ENCODE measurements at regions not wholly inside any gene's neighbourhood (a gene's known extent, or its start where the extent isn't known, plus 50 kb on each side); places are given as distances from the start of the nearest gene placed in this dataset.

DNA sequence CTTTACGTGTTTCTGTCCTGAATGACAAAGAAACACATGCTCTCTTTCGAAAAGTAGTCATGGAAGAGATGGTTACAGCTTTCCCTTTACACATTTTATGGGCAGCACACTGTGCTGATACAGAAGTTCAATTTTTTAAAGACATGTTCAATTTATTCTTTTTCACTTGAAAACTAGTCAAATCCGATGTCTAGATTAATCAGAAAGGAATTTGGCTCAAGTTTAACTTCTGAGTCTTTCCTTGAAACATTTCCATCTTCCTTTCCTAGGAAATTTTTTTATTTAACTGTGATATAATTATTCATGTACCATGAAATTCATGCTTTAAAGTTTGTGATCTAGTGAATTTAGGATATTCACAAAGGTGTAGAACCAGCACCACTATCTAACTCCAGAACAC is 360.1 kb downstream of the TNS3 start:
- CTCF ChIA-PET, result interaction anchor here (1.7 kb wide), 1 partner anchor 14 kb away, joined by 4 read pairs; no protein-coding TSS in a partner anchor
- Mint-ChIP-seq H3K4me3 (no peak overlapping the region), H3K27me3 (ENCODE audit: low read depth) (peaks cover 7% of the 10 kb centered on the region), H3K36me3 (ENCODE audit: low read depth) (no peaks in the 10 kb centered on the region), H3K4me1 (ENCODE audit: low read depth) (no peaks in the 10 kb centered on the region), H3K27ac (no peak overlapping the region), H3K9me3 (peaks cover 2% of the 10 kb centered on the region)
- intact Hi-C loops (cut with micrococcal nuclease), result no loop called here
- DNase-seq, result no peak

GRCh38 chr7:47218378-47219176 is 363.3 kb downstream of the TNS3 start:
- H3K36me3 Mint-ChIP-seq (ENCODE audit: low read depth), result no peaks in the 10 kb centered on the region
- intact Hi-C loops (cut with micrococcal nuclease), result no loop called here
- CTCF ChIA-PET, result interaction anchor here (0.9 kb wide), 1 partner anchor 12 kb away, joined by 3 read pairs; no protein-coding TSS in a partner anchor
- no peak overlapping the region for H3K4me3 Mint-ChIP-seq
- no peak for DNase-seq
- peaks cover 4% of the 10 kb centered on the region for H3K27me3 Mint-ChIP-seq (ENCODE audit: low read depth)
- H3K27ac Mint-ChIP-seq, result no peak overlapping the region
- peaks cover 2% of the 10 kb centered on the region for H3K9me3 Mint-ChIP-seq
- no peaks in the 10 kb centered on the region for H3K4me1 Mint-ChIP-seq (ENCODE audit: low read depth)

GRCh38 chr7:47217570-47218360 is 364.1 kb downstream of the TNS3 start:
- intact Hi-C loops (cut with micrococcal nuclease), result no loop called here
- no peak for DNase-seq
- Mint-ChIP-seq H3K27me3 (ENCODE audit: low read depth) (peaks cover 7% of the 10 kb centered on the region), H3K4me3 (no peak overlapping the region), H3K36me3 (ENCODE audit: low read depth) (no peaks in the 10 kb centered on the region), H3K27ac (no peak overlapping the region), H3K9me3 (no peaks in the 10 kb centered on the region), H3K4me1 (ENCODE audit: low read depth) (no peaks in the 10 kb centered on the region)
- CTCF ChIA-PET, result interaction anchor here (0.9 kb wide), 1 partner anchor 11 kb away, joined by 3 read pairs; no protein-coding TSS in a partner anchor

DNA sequence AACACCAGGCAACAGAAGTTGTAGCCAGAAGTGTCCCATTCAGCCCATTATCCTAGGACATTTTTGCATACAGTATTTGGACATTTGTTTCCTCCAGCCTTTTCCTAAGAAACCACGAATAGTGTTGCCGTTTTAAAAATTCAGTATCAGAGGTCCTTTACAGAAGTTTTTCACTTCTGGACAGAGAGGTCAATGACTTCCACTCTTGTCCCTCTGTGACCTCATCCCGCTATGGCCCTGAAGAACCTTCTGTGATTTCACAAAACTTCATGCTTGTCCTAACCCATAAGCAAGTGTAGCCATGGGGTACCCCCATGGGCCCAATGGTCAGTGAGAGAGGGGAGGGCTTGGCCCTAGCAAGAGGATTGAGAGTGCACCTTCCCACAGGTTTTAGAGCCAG is 364.8 kb downstream of the TNS3 start:
- H3K4me1 Mint-ChIP-seq (ENCODE audit: low read depth), result no peaks in the 10 kb centered on the region
- H3K9me3 Mint-ChIP-seq, result no peaks in the 10 kb centered on the region
- H3K36me3 Mint-ChIP-seq (ENCODE audit: low read depth), result no peaks in the 10 kb centered on the region
- no peak overlapping the region for H3K27ac Mint-ChIP-seq
- H3K4me3 Mint-ChIP-seq, result no peak overlapping the region
- CTCF ChIA-PET, result no interaction called here
- peaks cover 7% of the 10 kb centered on the region for H3K27me3 Mint-ChIP-seq (ENCODE audit: low read depth)
- DNase-seq, result no peak
- intact Hi-C loops (cut with micrococcal nuclease), result no loop called here

DNA sequence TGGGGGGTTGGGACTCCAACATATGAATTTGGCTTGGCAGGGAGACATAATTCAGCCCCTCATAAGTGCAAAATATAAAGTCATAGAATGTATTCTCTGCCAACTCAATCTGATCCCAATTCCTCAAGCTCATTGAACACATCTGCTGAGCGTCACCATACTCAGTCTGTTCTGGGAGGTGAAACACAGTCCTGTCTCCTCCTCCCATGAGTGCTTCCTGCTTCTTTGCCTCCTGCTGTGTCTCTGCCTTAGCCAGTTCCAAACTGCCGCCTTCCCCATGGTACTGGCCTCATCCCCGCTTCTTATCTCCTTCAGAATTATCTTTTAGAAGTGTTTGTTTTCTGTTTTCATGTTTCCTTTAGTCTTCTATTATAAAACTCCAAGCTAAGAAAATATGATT is 365.5 kb downstream of the TNS3 start:
- CTCF ChIA-PET, result interaction anchor here (0.6 kb wide), 1 partner anchor 31 kb away, joined by 3 read pairs; no protein-coding TSS in a partner anchor
- Mint-ChIP-seq H3K4me3 (no peak overlapping the region), H3K9me3 (no peaks in the 10 kb centered on the region), H3K4me1 (ENCODE audit: low read depth) (no peaks in the 10 kb centered on the region), H3K27ac (no peak overlapping the region), H3K36me3 (ENCODE audit: low read depth) (no peaks in the 10 kb centered on the region), H3K27me3 (ENCODE audit: low read depth) (peaks cover 7% of the 10 kb centered on the region)
- intact Hi-C loops (cut with micrococcal nuclease), result no loop called here
- DNase-seq, result no peak

GRCh38 chr7:47215640-47216039 is 366.3 kb downstream of the TNS3 start:
- no peaks in the 10 kb centered on the region for H3K36me3 Mint-ChIP-seq (ENCODE audit: low read depth)
- no peak for DNase-seq
- no peak overlapping the region for H3K27ac Mint-ChIP-seq
- no peaks in the 10 kb centered on the region for H3K4me1 Mint-ChIP-seq (ENCODE audit: low read depth)
- H3K9me3 Mint-ChIP-seq, result no peaks in the 10 kb centered on the region
- H3K27me3 Mint-ChIP-seq (ENCODE audit: low read depth), result peaks cover 7% of the 10 kb centered on the region
- intact Hi-C loops (cut with micrococcal nuclease), result no loop called here
- CTCF ChIA-PET, result no interaction called here
- no peak overlapping the region for H3K4me3 Mint-ChIP-seq

GRCh38 chr7:47215049-47215448 is 366.9 kb downstream of the TNS3 start:
- Mint-ChIP-seq H3K27me3 (ENCODE audit: low read depth) (peaks cover 7% of the 10 kb centered on the region), H3K4me1 (ENCODE audit: low read depth) (no peaks in the 10 kb centered on the region), H3K27ac (no peak overlapping the region), H3K9me3 (peaks cover 1% of the 10 kb centered on the region), H3K36me3 (ENCODE audit: low read depth) (no peaks in the 10 kb centered on the region), H3K4me3 (no peak overlapping the region)
- DNase-seq, result no peak
- CTCF ChIA-PET, result no interaction called here
- intact Hi-C loops (cut with micrococcal nuclease), result no loop called here

DNA sequence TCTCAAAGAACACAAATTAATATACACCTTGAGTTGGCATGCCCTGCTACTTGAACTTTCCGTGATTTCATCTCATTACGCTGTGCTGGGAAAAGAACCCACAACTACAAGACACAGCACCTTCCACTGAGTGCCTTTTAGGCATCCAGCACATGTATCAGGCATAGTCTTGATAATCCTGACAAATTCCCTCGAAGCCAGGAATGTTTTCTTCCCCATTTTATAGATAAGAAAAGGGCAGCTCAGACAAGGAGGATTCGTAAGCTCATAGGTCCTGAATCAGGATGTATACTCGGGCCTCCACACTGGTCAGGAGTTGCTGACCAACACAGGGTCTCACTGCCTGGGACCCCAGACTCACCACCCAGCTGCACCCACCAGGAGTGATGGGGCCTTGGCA is 368.6 kb downstream of the TNS3 start:
- CTCF ChIA-PET, result interaction anchor here (0.7 kb wide), 1 partner anchor 275 kb away, joined by 3 read pairs; no protein-coding TSS in a partner anchor
- peaks cover 1% of the 10 kb centered on the region for H3K9me3 Mint-ChIP-seq
- H3K36me3 Mint-ChIP-seq (ENCODE audit: low read depth), result no peaks in the 10 kb centered on the region
- no peaks in the 10 kb centered on the region for H3K4me1 Mint-ChIP-seq (ENCODE audit: low read depth)
- no peak overlapping the region for H3K4me3 Mint-ChIP-seq
- DNase-seq, result no peak
- intact Hi-C loops (cut with micrococcal nuclease), result no loop called here
- H3K27me3 Mint-ChIP-seq (ENCODE audit: low read depth), result peaks cover 5% of the 10 kb centered on the region
- no peak overlapping the region for H3K27ac Mint-ChIP-seq

GRCh38 chr7:47211519-47211973 is 370.4 kb downstream of the TNS3 start:
- Mint-ChIP-seq H3K4me3 (no peak overlapping the region), H3K9me3 (peaks cover 3% of the 10 kb centered on the region), H3K27me3 (ENCODE audit: low read depth) (peaks cover 5% of the 10 kb centered on the region), H3K27ac (no peak overlapping the region), H3K36me3 (ENCODE audit: low read depth) (no peaks in the 10 kb centered on the region), H3K4me1 (ENCODE audit: low read depth) (no peaks in the 10 kb centered on the region)
- intact Hi-C loops (cut with micrococcal nuclease), result no loop called here
- CTCF ChIA-PET, result no interaction called here
- DNase-seq, result no peak

- Mint-ChIP-seq H3K36me3 (ENCODE audit: low read depth) (no peaks in the 10 kb centered on the region), H3K4me1 (ENCODE audit: low read depth) (no peaks in the 10 kb centered on the region), H3K27ac (no peak overlapping the region), H3K27me3 (ENCODE audit: low read depth) (peaks cover 3% of the 10 kb centered on the region), H3K9me3 (peaks cover 3% of the 10 kb centered on the region), H3K4me3 (no peak overlapping the region)
- intact Hi-C loops (cut with micrococcal nuclease), result no loop called here
- DNase-seq, result no peak
- CTCF ChIA-PET, result no interaction called here
Measured at GRCh38 chr7:47210281-47210854, 371.5 kb downstream of the TNS3 start.

DNA sequence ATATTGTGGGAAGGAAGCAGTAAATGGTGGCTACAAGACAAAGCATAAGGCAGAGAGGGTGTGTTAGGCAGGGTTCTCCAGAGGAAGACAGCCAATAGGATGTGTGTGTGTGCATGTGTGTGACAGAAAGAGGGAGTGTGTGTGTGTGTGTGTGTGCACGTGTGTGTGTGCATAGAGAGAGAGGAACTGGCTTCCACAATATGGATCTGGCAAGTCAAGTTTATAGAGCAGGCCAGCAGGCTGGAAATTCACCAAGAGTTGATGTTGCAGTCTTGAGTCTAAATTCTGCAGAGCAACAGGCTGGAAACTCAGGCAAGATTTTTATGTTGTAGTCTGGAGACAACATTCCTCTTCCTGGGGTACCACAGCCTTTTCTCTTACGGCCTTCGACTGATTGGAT is 374.0 kb downstream of the TNS3 start:
- Mint-ChIP-seq H3K4me3 (no peak overlapping the region), H3K9me3 (peaks cover 3% of the 10 kb centered on the region), H3K36me3 (ENCODE audit: low read depth) (no peaks in the 10 kb centered on the region), H3K4me1 (ENCODE audit: low read depth) (no peaks in the 10 kb centered on the region), H3K27ac (no peak overlapping the region), H3K27me3 (ENCODE audit: low read depth) (no peaks in the 10 kb centered on the region)
- intact Hi-C loops (cut with micrococcal nuclease), result no loop called here
- no peak for DNase-seq
- CTCF ChIA-PET, result interaction anchor here (0.6 to 1.9 kb wide), 2 partner anchors 13 to 206 kb away, joined by 4 to 7 read pairs; no protein-coding TSS in a partner anchor

GRCh38 chr7:47204709-47205108 is 377.2 kb downstream of the TNS3 start:
- Mint-ChIP-seq H3K27me3 (ENCODE audit: low read depth) (no peaks in the 10 kb centered on the region), H3K4me3 (no peak overlapping the region), H3K27ac (no peak overlapping the region), H3K36me3 (ENCODE audit: low read depth) (no peaks in the 10 kb centered on the region), H3K4me1 (ENCODE audit: low read depth) (no peaks in the 10 kb centered on the region), H3K9me3 (peaks cover 1% of the 10 kb centered on the region)
- DNase-seq, result no peak
- intact Hi-C loops (cut with micrococcal nuclease), result no loop called here
- CTCF ChIA-PET, result interaction anchor here (0.6 kb wide), 1 partner anchor 614 kb away, joined by 3 read pairs; no protein-coding TSS in a partner anchor

All from activated naive CD4-positive, alpha-beta T cell treated with anti-CD3 and anti-CD28 coated beads for 36 hours (primary cell).